ENCODE measurements at regions not wholly inside any gene's neighbourhood (a gene's known extent, or its start where the extent isn't known, plus 50 kb on each side); places are given as distances from the start of the nearest gene placed in this dataset.
"Not testable (repeated sequence)": the region's sequence is repeated elsewhere in the genome, so short reads cannot be mapped to it uniquely, and the experiment has no call there.

- TF ChIP-seq CTCF (CRISPR knock-in tag; IDR thresholded peaks at IDR 0.05): peak; percentile 78
- no peak for TF ChIP-seq MIER3 (CRISPR knock-in tag; IDR thresholded peaks at IDR 0.05; ENCODE audit: borderline replicate concordance)
These were observed 188.5 kb downstream of the ALX1 start (continued) for GRCh38 chr12:85468356-85469157.

- WGBS (ENCODE audit: low lambda C conversion rate): 6% methylated on average over 5 of the region's 5 CpGs
- H3K9ac ChIP-seq (ENCODE audit: insufficient read depth, low read depth, low read length); H3K9me3 ChIP-seq (ENCODE audit: low read length); H3K79me2 ChIP-seq (ENCODE audit: insufficient read depth, low read length); DNase-seq (ENCODE audit: low spot score); H3K27ac ChIP-seq (ENCODE audit: extremely low read length, insufficient read depth, low read length); FAIRE-seq; ATAC-seq; H4K20me1 ChIP-seq (ENCODE audit: insufficient read depth, low read length); H2AFZ ChIP-seq (ENCODE audit: low read length); POLR2A ChIA-PET; H3K27me3 ChIP-seq (ENCODE audit: control insufficient read depth in 1 of 2, insufficient read depth in 2 of 2, low read length in 2 of 2); H3K36me3 ChIP-seq (replicated peaks in 1 of 2; ENCODE audit: control insufficient read depth in 1 of 2, insufficient read depth in 2 of 2, low read length in 2 of 2); BruUV-seq (replicated peaks): not testable (repeated sequence)
- H3K4me1 ChIP-seq (ENCODE audit: insufficient read depth, low read length): peaks cover 11% of the 10 kb centered on the region
- intact Hi-C loops (cut with micrococcal nuclease; ENCODE audit: unreplicated experiment): loop anchor here (10.0 kb wide), 1 partner anchor 105 kb away; no protein-coding TSS in a partner anchor
- peak overlapping the region; percentile 28 to 38 (median 29); a peak in 2 of 6 replicates for H3K4me3 ChIP-seq (replicated peaks in 1 of 3; ENCODE audit: insufficient read depth in 1 of 3, low read depth in 2 of 3, low read length in 3 of 3)
- CTCF ChIA-PET (ENCODE audit: low intra/inter-chr PET ratio, low total read pairs): interaction anchor here (1.3 to 1.7 kb wide), 3 partner anchors 398 to 451 kb away, joined by 5 to 11 read pairs (median 8); no protein-coding TSS in a partner anchor
- in situ Hi-C loops (cut with HindIII; ENCODE audit: extremely low pct_ligation_motif_present, low pct_unique_long_range_greater_than_20kb): loop anchor here (5.0 kb wide), 1 partner anchor 403 kb away; the partner anchor contains the start of gene NTS
- peak overlapping the region; percentile 74 for H3K4me2 ChIP-seq (ENCODE audit: low read depth, low read length)
These were observed 189.4 kb downstream of the ALX1 start for GRCh38 chr12:85469158-85470086.

GRCh38 chr12:85475277-85475676 is 195.3 kb downstream of the ALX1 start:
- intact Hi-C loops (cut with micrococcal nuclease; ENCODE audit: unreplicated experiment): loop anchor here (10.0 kb wide), 1 partner anchor 100 kb away; no protein-coding TSS in a partner anchor
- in situ Hi-C loops (cut with HindIII; ENCODE audit: extremely low pct_ligation_motif_present, low pct_unique_long_range_greater_than_20kb); FAIRE-seq: not testable (repeated sequence)

More at GRCh38 chr12:85475277-85475676, 195.3 kb downstream of the ALX1 start:
- H3K4me2 ChIP-seq (ENCODE audit: low read depth, low read length); H3K79me2 ChIP-seq (ENCODE audit: insufficient read depth, low read length); DNase-seq (ENCODE audit: low spot score); H3K36me3 ChIP-seq (replicated peaks in 1 of 2; ENCODE audit: control insufficient read depth in 1 of 2, insufficient read depth in 2 of 2, low read length in 2 of 2); H3K4me1 ChIP-seq (ENCODE audit: insufficient read depth, low read length); BruUV-seq (replicated peaks); H3K27me3 ChIP-seq (ENCODE audit: control insufficient read depth in 1 of 2, insufficient read depth in 2 of 2, low read length in 2 of 2); CTCF ChIA-PET (ENCODE audit: low intra/inter-chr PET ratio, low total read pairs); H3K9ac ChIP-seq (ENCODE audit: insufficient read depth, low read depth, low read length); H4K20me1 ChIP-seq (ENCODE audit: insufficient read depth, low read length); ATAC-seq; H2AFZ ChIP-seq (ENCODE audit: low read length); H3K9me3 ChIP-seq (ENCODE audit: low read length); H3K4me3 ChIP-seq (replicated peaks in 1 of 3; ENCODE audit: insufficient read depth in 1 of 3, low read depth in 2 of 3, low read length in 3 of 3); H3K27ac ChIP-seq (ENCODE audit: extremely low read length, insufficient read depth, low read length); POLR2A ChIA-PET: not testable (repeated sequence)
- WGBS (ENCODE audit: low lambda C conversion rate): 0% methylated on average over 1 of the region's 1 CpG

Measured in HepG2 (cell line).